Neural progenitor cell (in vitro differentiated cells): ENCODE measurements at regions not wholly inside any gene's neighbourhood (a gene's known extent, or its start where the extent isn't known, plus 50 kb on each side); places are given as distances from the start of the nearest gene placed in this dataset.

Source experiments
- DNase-seq: peaks from one replicate; pipeline ENCODE4 v3.0.0-alpha.2; 2016; ENCODE audit warnings: low spot score
- H2AFZ ChIP-seq: fragments of 200-600 bp; sonication (generic); replicated peaks from 2 replicates; pipeline ENCODE4 v1.6.1; 2016; ENCODE audit warnings: antibody characterized with exemption
- H3F3A ChIP-seq: fragments of 200-600 bp; sonication (generic); 2 replicates; pipeline ENCODE4 v1.6.1; 2016; ENCODE audit warnings: antibody characterized with exemption, low read depth
- H3K27ac ChIP-seq: fragments of 200-600 bp; sonication (generic); 2 replicates; pipeline ENCODE4 v1.5.1; 2016; ENCODE audit warnings: mild to moderate bottlenecking
- H3K27me3 ChIP-seq: fragments of 200-600 bp; sonication (generic); 2 replicates; pipeline ENCODE4 v1.6.1; 2016; ENCODE audit warnings: mild to moderate bottlenecking, moderate library complexity
- H3K36me3 ChIP-seq: fragments of 200-600 bp; sonication (generic); 2 replicates; pipeline ENCODE4 v1.5.1; 2016
- H3K4me1 ChIP-seq: fragments of 200-600 bp; sonication (generic); 2 replicates; pipeline ENCODE4 v1.6.1; 2016; ENCODE audit warnings: mixed run types
- H3K4me2 ChIP-seq: fragments of 200-600 bp; sonication (generic); 2 replicates; pipeline ENCODE4 v1.6.1; 2016
- H3K4me3 ChIP-seq: fragments of 200-600 bp; sonication (generic); 2 replicates; pipeline ENCODE4 v1.5.1; 2016
- H3K79me2 ChIP-seq: fragments of 200-600 bp; sonication (generic); 2 replicates; pipeline ENCODE4 v1.6.1; 2016; ENCODE audit warnings: low read depth
- H3K9ac ChIP-seq: fragments of 200-600 bp; sonication (generic); 2 replicates; pipeline ENCODE4 v1.6.1; 2016
- H3K9me3 ChIP-seq: fragments of 200-600 bp; sonication (generic); 2 replicates; pipeline ENCODE4 v1.5.1; 2016; ENCODE audit warnings: low read depth
- H4K20me1 ChIP-seq: fragments of 200-600 bp; sonication (generic); 2 replicates; pipeline ENCODE4 v1.6.1; 2016; ENCODE audit warnings: low read depth
- H3K27ac Mint-ChIP-seq: 3 replicates; pipeline ENCODE4 v1.8.0; 2021; ENCODE audit warnings: mixed read lengths
- H3K27me3 Mint-ChIP-seq: 2 replicates; pipeline ENCODE4 v1.8.0; 2022; ENCODE audit warnings: low read depth, mild to moderate bottlenecking, inconsistent platforms, moderate library complexity, mixed read lengths; ENCODE audit not compliant: insufficient read depth
- H3K36me3 Mint-ChIP-seq: 3 replicates; pipeline ENCODE4 v1.8.0; 2021; ENCODE audit warnings: mixed read lengths
- H3K4me1 Mint-ChIP-seq: 3 replicates; pipeline ENCODE4 v1.8.0; 2021; ENCODE audit warnings: mixed read lengths
- H3K4me3 Mint-ChIP-seq: 3 replicates; pipeline ENCODE4 v1.8.0; 2021; ENCODE audit warnings: mild to moderate bottlenecking, moderate library complexity, mixed read lengths
- H3K9me3 Mint-ChIP-seq: 3 replicates; pipeline ENCODE4 v1.8.0; 2020; ENCODE audit warnings: mixed read lengths
- EZH2 ChIP-seq: fragments of 200-600 bp; sonication (generic); IDR thresholded peaks from 2 replicates; pipeline ENCODE4 v1.6.1; 2017; ENCODE audit warnings: antibody characterized with exemption, mild to moderate bottlenecking, moderate library complexity
- EZH2phosphoT487 ChIP-seq: fragments of 200-600 bp; sonication (generic); IDR thresholded peaks from 2 replicates; pipeline ENCODE4 v1.6.1; 2017; ENCODE audit warnings: antibody characterized with exemption
- TF ChIP-seq, protein P1 (sequence below): fragments of 200-600 bp; sonication (generic); IDR thresholded peaks from 2 replicates; pipeline ENCODE4 v1.5.1; 2017; ENCODE audit warnings: antibody characterized with exemption, mild to moderate bottlenecking

DNA sequence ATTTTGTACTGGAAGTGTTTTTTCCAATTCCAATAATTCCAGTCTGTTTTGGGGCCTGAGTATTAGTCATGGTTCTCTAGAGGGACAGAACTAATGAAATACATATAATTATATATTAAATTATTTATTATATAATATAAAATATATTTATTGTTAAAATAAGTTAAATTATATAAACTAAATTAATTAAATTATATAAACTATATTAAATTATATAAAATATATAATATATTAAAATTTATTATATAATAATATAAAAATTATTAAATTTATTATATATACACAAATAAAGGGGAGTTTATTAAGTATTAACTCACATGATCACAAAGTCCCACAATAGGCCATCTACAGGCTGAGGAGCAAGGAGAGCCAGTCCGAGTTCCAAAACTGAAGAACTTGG lies 253.4 kb upstream of the NETO1 start:
- Mint-ChIP-seq H3K36me3 (no peaks in the 10 kb centered on the region), H3K4me3 (no peak overlapping the region), H3K4me1 (no peaks in the 10 kb centered on the region), H3K9me3 (no peaks in the 10 kb centered on the region), H3K27ac (no peak overlapping the region), H3K27me3 (no peaks in the 10 kb centered on the region)
- H3K4me1 ChIP-seq, result no peaks in the 10 kb centered on the region
- H3K27ac ChIP-seq, result no peak overlapping the region
- TF ChIP-seq, protein P1, sequence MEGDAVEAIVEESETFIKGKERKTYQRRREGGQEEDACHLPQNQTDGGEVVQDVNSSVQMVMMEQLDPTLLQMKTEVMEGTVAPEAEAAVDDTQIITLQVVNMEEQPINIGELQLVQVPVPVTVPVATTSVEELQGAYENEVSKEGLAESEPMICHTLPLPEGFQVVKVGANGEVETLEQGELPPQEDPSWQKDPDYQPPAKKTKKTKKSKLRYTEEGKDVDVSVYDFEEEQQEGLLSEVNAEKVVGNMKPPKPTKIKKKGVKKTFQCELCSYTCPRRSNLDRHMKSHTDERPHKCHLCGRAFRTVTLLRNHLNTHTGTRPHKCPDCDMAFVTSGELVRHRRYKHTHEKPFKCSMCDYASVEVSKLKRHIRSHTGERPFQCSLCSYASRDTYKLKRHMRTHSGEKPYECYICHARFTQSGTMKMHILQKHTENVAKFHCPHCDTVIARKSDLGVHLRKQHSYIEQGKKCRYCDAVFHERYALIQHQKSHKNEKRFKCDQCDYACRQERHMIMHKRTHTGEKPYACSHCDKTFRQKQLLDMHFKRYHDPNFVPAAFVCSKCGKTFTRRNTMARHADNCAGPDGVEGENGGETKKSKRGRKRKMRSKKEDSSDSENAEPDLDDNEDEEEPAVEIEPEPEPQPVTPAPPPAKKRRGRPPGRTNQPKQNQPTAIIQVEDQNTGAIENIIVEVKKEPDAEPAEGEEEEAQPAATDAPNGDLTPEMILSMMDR, result no peak
- no peak for TF ChIP-seq EZH2phosphoT487
- TF ChIP-seq EZH2, result no peak
- no peaks in the 10 kb centered on the region for H4K20me1 ChIP-seq
- no peak overlapping the region for H2AFZ ChIP-seq
- no peaks in the 10 kb centered on the region for H3K79me2 ChIP-seq
- H3K36me3 ChIP-seq, result no peaks in the 10 kb centered on the region
- H3K27me3 ChIP-seq, result no peaks in the 10 kb centered on the region
- no peaks in the 10 kb centered on the region for H3F3A ChIP-seq
- no peak for DNase-seq
- no peak overlapping the region for H3K9ac ChIP-seq
- no peaks in the 10 kb centered on the region for H3K9me3 ChIP-seq
- no peak overlapping the region for H3K4me3 ChIP-seq
- no peak overlapping the region for H3K4me2 ChIP-seq

DNA sequence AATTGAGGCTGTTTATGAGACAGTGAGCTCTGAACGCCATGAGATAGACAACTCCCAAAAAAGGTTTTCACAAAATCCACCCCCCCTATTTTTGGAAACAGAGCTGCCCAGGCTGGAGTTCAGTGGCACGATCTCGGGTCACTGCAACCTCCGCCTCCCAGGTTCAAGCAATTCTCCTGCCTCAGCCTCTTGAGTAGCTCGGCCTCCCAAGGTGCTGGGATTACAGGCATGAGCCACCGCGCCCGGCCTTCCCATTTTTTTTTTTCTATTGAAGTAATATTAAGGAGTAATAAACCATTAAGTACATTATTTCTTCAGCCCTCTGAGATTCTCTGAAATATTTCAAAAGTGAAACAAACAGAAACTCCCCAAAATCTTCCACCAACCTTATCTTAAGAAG lies 252.8 kb upstream of the NETO1 start:
- no peaks in the 10 kb centered on the region for H3K4me1 ChIP-seq
- no peaks in the 10 kb centered on the region for H3K27me3 ChIP-seq
- Mint-ChIP-seq H3K4me3 (no peak overlapping the region), H3K27ac (no peak overlapping the region), H3K9me3 (no peaks in the 10 kb centered on the region), H3K36me3 (no peaks in the 10 kb centered on the region), H3K4me1 (no peaks in the 10 kb centered on the region), H3K27me3 (no peaks in the 10 kb centered on the region)
- no peak overlapping the region for H3K9ac ChIP-seq
- no peaks in the 10 kb centered on the region for H3K36me3 ChIP-seq
- no peak for DNase-seq
- no peaks in the 10 kb centered on the region for H3K79me2 ChIP-seq
- no peaks in the 10 kb centered on the region for H4K20me1 ChIP-seq
- no peaks in the 10 kb centered on the region for H3K9me3 ChIP-seq
- no peak overlapping the region for H3K27ac ChIP-seq
- no peak overlapping the region for H2AFZ ChIP-seq
- TF ChIP-seq EZH2phosphoT487, result no peak
- TF ChIP-seq, protein P1, result no peak
- TF ChIP-seq EZH2, result no peak
- H3K4me3 ChIP-seq, result no peak overlapping the region
- H3K4me2 ChIP-seq, result no peak overlapping the region
- H3F3A ChIP-seq, result no peaks in the 10 kb centered on the region

DNA sequence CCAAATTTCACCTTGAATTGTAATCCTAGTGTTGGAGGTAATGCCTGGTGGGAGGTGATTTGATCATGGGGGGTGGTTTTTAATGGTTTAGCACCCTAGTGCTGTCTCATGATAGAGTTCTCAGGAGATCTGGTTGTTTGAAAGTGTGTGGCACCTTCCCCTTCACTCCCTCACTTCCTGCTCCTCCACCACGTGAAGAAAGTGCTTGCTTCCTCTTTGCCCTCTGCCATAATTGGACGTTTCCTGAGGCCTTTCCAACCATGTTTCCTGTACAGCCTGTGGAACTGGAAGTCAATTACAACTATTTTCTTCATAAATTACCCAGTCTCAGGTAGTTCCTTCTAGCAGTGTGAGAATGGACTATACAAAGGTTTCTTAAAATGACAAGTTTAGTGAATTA lies 251.8 kb upstream of the NETO1 start:
- H3F3A ChIP-seq, result no peaks in the 10 kb centered on the region
- no peak overlapping the region for H3K27ac Mint-ChIP-seq
- no peaks in the 10 kb centered on the region for H3K27me3 ChIP-seq
- H4K20me1 ChIP-seq, result no peaks in the 10 kb centered on the region
- no peaks in the 10 kb centered on the region for H3K4me1 Mint-ChIP-seq
- no peak overlapping the region for H3K4me3 Mint-ChIP-seq
- H3K4me3 ChIP-seq, result no peak overlapping the region
- no peaks in the 10 kb centered on the region for H3K36me3 Mint-ChIP-seq
- DNase-seq, result no peak
- H3K79me2 ChIP-seq, result no peaks in the 10 kb centered on the region
- no peaks in the 10 kb centered on the region for H3K9me3 Mint-ChIP-seq
- no peak overlapping the region for H3K4me2 ChIP-seq
- no peaks in the 10 kb centered on the region for H3K9me3 ChIP-seq
- H3K27ac ChIP-seq, result no peak overlapping the region
- H3K4me1 ChIP-seq, result no peaks in the 10 kb centered on the region
- no peak for TF ChIP-seq EZH2
- TF ChIP-seq EZH2phosphoT487, result no peak
- TF ChIP-seq, protein P1, result no peak
- H3K36me3 ChIP-seq, result no peaks in the 10 kb centered on the region
- H3K27me3 Mint-ChIP-seq, result no peaks in the 10 kb centered on the region
- no peak overlapping the region for H2AFZ ChIP-seq
- no peak overlapping the region for H3K9ac ChIP-seq
